Peyer's patch (tissue), 4 donors: ENCODE measurements at regions not wholly inside any gene's neighbourhood (a gene's known extent, or its start where the extent isn't known, plus 50 kb on each side); places are given as distances from the start of the nearest gene placed in this dataset.

Experiments
- DNase-seq, 3 donors: peaks; one replicate each; pipeline ENCODE4 v3.0.0-alpha.2; 2017 to 2019
- H3K27ac ChIP-seq, 4 donors: fragments of 200-600 bp; sonication (generic); one replicate each; pipeline ENCODE4 v1.5.1; 2016 to 2019
- H3K27me3 ChIP-seq, 2 donors: fragments of 200-600 bp; sonication (generic); one replicate each; pipeline ENCODE4 v1.5.1; 2019
- H3K36me3 ChIP-seq, 3 donors: fragments of 200-600 bp; sonication (generic); one replicate each; pipeline ENCODE4 v1.5.1; 2016 to 2019
- H3K4me1 ChIP-seq, 4 donors: fragments of 200-600 bp; sonication (generic); one replicate each; pipeline ENCODE4 v1.5.1; 2016 to 2019
- H3K4me3 ChIP-seq, 4 donors: fragments of 200-600 bp; sonication (generic); 1 replicate in 3 of 4; 2 replicates in 1 of 4; pipeline ENCODE4 v1.5.1; 2016 to 2019; ENCODE audit warnings: mild to moderate bottlenecking in 1 of 4
- H3K9me3 ChIP-seq, 4 donors: fragments of 200-600 bp; sonication (generic); one replicate each; pipeline ENCODE4 v1.5.1; 2016 to 2019; ENCODE audit warnings: mild to moderate bottlenecking in 1 of 4
- POLR2A ChIP-seq, 2 donors: fragments of 450-650 bp; IDR thresholded peaks; one replicate each; pipeline ENCODE4 v1.5.1; 2017; ENCODE audit warnings: antibody characterized with exemption in 2 of 2, mild to moderate bottlenecking in 2 of 2, moderate library complexity in 2 of 2
- TF ChIP-seq, protein P1 (sequence below), 6 experiments: fragments of 450-650 bp in 4 of 6; fragments of 200-600 bp in 2 of 6; sonication (generic) in 1 of 6; IDR thresholded peaks; one replicate each; pipeline ENCODE4 v1.5.1; 2017 to 2019; ENCODE audit warnings: antibody characterized with exemption in 6 of 6, mild to moderate bottlenecking in 3 of 6, moderate library complexity in 1 of 6

- Histone ChIP-seq H3K4me1 (no peaks in the 10 kb centered on the region), H3K4me3 (no peak overlapping the region), H3K27me3 (no peaks in the 10 kb centered on the region), H3K9me3 (no peaks in the 10 kb centered on the region), H3K27ac (no peak overlapping the region), H3K36me3 (no peaks in the 10 kb centered on the region)
- no peak for DNase-seq
- TF ChIP-seq, protein P1, sequence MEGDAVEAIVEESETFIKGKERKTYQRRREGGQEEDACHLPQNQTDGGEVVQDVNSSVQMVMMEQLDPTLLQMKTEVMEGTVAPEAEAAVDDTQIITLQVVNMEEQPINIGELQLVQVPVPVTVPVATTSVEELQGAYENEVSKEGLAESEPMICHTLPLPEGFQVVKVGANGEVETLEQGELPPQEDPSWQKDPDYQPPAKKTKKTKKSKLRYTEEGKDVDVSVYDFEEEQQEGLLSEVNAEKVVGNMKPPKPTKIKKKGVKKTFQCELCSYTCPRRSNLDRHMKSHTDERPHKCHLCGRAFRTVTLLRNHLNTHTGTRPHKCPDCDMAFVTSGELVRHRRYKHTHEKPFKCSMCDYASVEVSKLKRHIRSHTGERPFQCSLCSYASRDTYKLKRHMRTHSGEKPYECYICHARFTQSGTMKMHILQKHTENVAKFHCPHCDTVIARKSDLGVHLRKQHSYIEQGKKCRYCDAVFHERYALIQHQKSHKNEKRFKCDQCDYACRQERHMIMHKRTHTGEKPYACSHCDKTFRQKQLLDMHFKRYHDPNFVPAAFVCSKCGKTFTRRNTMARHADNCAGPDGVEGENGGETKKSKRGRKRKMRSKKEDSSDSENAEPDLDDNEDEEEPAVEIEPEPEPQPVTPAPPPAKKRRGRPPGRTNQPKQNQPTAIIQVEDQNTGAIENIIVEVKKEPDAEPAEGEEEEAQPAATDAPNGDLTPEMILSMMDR (IDR thresholded peaks at IDR 0.05), result no peak
- no peak for TF ChIP-seq POLR2A (IDR thresholded peaks at IDR 0.05)
These were observed 295.2 kb downstream of the EPHA7 start for GRCh38 chr6:93124006-93124632.

GRCh38 chr6:93123585-93123984 is 295.8 kb downstream of the EPHA7 start:
- no peak for DNase-seq
- Histone ChIP-seq H3K27ac (no peak overlapping the region), H3K4me3 (no peak overlapping the region), H3K27me3 (no peaks in the 10 kb centered on the region), H3K36me3 (no peaks in the 10 kb centered on the region), H3K4me1 (no peaks in the 10 kb centered on the region), H3K9me3 (no peaks in the 10 kb centered on the region)
- TF ChIP-seq, protein P1 (IDR thresholded peaks at IDR 0.05), result no peak
- no peak for TF ChIP-seq POLR2A (IDR thresholded peaks at IDR 0.05)

DNA sequence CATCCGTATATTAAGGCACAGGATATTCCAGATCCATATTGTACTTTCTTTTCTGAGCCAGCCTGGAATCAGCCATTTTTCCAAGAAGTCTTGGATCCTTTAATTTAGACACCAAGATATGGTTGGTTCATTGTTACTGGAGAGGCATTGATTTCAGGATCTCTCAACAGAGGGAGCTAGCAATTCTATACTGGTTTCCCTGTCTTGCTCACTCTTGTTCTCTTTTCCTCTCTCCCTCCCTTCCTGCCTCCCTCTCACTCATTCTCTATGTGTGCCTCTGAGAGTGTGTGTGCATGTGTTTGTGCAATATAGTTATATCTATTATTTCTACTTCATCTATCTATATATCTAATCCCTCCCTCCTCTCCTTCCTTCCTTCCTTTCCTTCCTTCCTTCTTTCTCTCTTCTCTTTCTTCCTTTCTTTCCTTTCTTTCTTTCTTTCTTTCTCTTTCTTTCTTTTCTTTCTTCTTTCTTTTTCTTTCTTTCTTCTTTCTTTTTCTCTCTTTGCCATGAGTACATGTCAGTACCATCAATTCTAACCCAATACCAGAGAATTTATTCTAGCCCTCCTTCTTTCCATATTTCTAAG is 299.1 kb downstream of the EPHA7 start:
- no peak overlapping the region for H3K27ac ChIP-seq
- no peaks in the 10 kb centered on the region for H3K9me3 ChIP-seq
- no peak for TF ChIP-seq POLR2A (IDR thresholded peaks at IDR 0.05)
- TF ChIP-seq, protein P1 (IDR thresholded peaks at IDR 0.05), result no peak
- DNase-seq, result no peak
- H3K36me3 ChIP-seq, result no peaks in the 10 kb centered on the region
- no peaks in the 10 kb centered on the region for H3K27me3 ChIP-seq
- H3K4me1 ChIP-seq, result no peaks in the 10 kb centered on the region
- no peak overlapping the region for H3K4me3 ChIP-seq

DNA sequence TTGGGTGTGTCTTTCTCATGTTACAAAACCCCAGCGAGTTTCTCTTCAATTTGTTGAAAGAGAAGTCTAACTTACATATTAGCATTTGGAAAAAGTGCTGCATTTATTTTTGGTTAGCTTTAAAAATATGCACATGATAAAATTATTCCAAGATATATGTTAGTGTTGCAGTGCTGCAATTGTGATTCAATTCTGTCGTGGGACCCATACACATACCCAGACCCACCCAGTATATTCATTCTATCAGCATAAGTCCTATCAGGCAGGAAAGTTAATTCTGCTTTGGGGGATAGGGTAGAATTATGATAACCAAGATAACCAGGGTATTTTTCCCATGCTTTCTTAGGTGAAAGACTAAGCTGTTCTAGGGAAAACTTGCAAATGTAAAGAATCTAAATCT is 313.5 kb downstream of the EPHA7 start:
- no peaks in the 10 kb centered on the region for H3K9me3 ChIP-seq
- no peak overlapping the region for H3K4me3 ChIP-seq
- no peaks in the 10 kb centered on the region for H3K4me1 ChIP-seq
- no peaks in the 10 kb centered on the region for H3K27me3 ChIP-seq
- H3K36me3 ChIP-seq, result no peaks in the 10 kb centered on the region
- no peak overlapping the region for H3K27ac ChIP-seq
- TF ChIP-seq POLR2A (IDR thresholded peaks at IDR 0.05), result no peak
- TF ChIP-seq, protein P1 (IDR thresholded peaks at IDR 0.05), result no peak
- no peak for DNase-seq

DNA sequence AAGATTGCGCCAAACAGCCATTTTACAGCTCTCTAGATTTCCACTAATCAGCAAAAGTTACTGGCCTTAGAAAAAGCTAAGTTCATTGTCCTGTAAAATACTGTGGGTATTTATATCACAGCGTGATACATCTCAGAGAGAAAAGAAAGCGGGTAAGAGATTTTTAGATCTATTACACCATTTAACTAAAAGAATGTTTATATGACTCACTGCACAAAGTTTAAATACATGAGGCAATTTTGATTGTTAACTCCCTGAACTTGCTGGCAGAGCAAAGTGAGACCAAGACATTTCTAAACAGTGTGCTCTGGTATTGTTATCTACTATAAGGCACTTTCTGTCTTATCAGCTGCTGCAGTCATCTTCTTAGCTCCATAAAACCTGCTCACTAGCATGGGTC is 314.3 kb downstream of the EPHA7 start:
- H3K4me1 ChIP-seq, result no peaks in the 10 kb centered on the region
- no peaks in the 10 kb centered on the region for H3K36me3 ChIP-seq
- no peak overlapping the region for H3K27ac ChIP-seq
- DNase-seq, result no peak
- TF ChIP-seq, protein P1 (IDR thresholded peaks at IDR 0.05), result no peak
- TF ChIP-seq POLR2A (IDR thresholded peaks at IDR 0.05), result no peak
- H3K9me3 ChIP-seq, result no peaks in the 10 kb centered on the region
- H3K27me3 ChIP-seq, result no peaks in the 10 kb centered on the region
- no peak overlapping the region for H3K4me3 ChIP-seq
